H9 (cell line): ENCODE measurements at regions not wholly inside any gene's neighbourhood (a gene's known extent, or its start where the extent isn't known, plus 50 kb on each side); places are given as distances from the start of the nearest gene placed in this dataset.
A peak's percentile ranks its signal among the peaks of the same experiment; 100 is the strongest.

Source experiments
- DNase-seq: peaks from one replicate; pipeline ENCODE4 v3.0.0-alpha.2; 2017
- H2AFZ ChIP-seq: one replicate; pipeline ENCODE4 v1.6.1; 2013; ENCODE audit warnings: mild to moderate bottlenecking, low read length, control low read depth, moderate library complexity
- H2AK5ac ChIP-seq: 2 replicates; pipeline ENCODE4 v1.6.1; 2013; ENCODE audit warnings: low read length, control low read depth, mixed read lengths; ENCODE audit not compliant: insufficient read length
- H2BK120ac ChIP-seq: one replicate; pipeline ENCODE4 v1.6.1; 2013; ENCODE audit warnings: low read depth, mild to moderate bottlenecking, low read length, control low read depth, inconsistent platforms; ENCODE audit not compliant: poor library complexity, severe bottlenecking
- H2BK12ac ChIP-seq: 2 replicates; pipeline ENCODE4 v1.6.1; 2013; ENCODE audit warnings: low read length, control low read depth, mixed read lengths, low read depth; ENCODE audit not compliant: insufficient read length
- H2BK15ac ChIP-seq: 2 replicates; pipeline ENCODE4 v1.6.1; 2013; ENCODE audit warnings: low read depth, low read length, control low read depth
- H2BK20ac ChIP-seq: one replicate; pipeline ENCODE4 v1.6.1; 2013; ENCODE audit warnings: low read depth, mild to moderate bottlenecking, low read length, control low read depth, inconsistent platforms; ENCODE audit not compliant: poor library complexity, severe bottlenecking
- H2BK5ac ChIP-seq: 2 replicates; pipeline ENCODE4 v1.6.1; 2013; ENCODE audit warnings: low read length, control low read depth, mixed read lengths; ENCODE audit not compliant: insufficient read length
- H3K14ac ChIP-seq: 2 replicates; pipeline ENCODE4 v1.6.1; 2013; ENCODE audit warnings: low read length, control low read depth; ENCODE audit not compliant: insufficient read depth
- H3K18ac ChIP-seq: 2 replicates; pipeline ENCODE4 v1.6.1; 2013; ENCODE audit warnings: low read depth, mild to moderate bottlenecking, mixed read lengths, low read length, control low read depth; ENCODE audit not compliant: insufficient read length
- H3K23ac ChIP-seq: 2 replicates; pipeline ENCODE4 v1.6.1; 2013; ENCODE audit warnings: low read length, control low read depth, mixed read lengths, low read depth; ENCODE audit not compliant: insufficient read length
- H3K23me2 ChIP-seq: 2 replicates; pipeline ENCODE4 v1.6.1; 2013; ENCODE audit warnings: low read depth, mild to moderate bottlenecking, mixed read lengths, low read length, control low read depth; ENCODE audit not compliant: insufficient read length, poor library complexity, severe bottlenecking
- H3K27ac ChIP-seq: 2 replicates; pipeline ENCODE4 v1.5.1; 2013; ENCODE audit warnings: low read length, control low read depth, mixed read lengths, low read depth; ENCODE audit not compliant: insufficient read length
- H3K27me3 ChIP-seq: 2 replicates; pipeline ENCODE4 v1.6.1; 2013; ENCODE audit warnings: low read length, control low read depth, inconsistent platforms; ENCODE audit not compliant: insufficient read depth
- H3K4ac ChIP-seq: 2 replicates; pipeline ENCODE4 v1.6.1; 2013; ENCODE audit warnings: low read depth, mild to moderate bottlenecking, control low read depth, inconsistent platforms, low read length, moderate library complexity
- H3K4me1 ChIP-seq: 2 replicates; pipeline ENCODE4 v1.6.1; 2013; ENCODE audit warnings: low read length, control low read depth, inconsistent platforms; ENCODE audit not compliant: insufficient read depth
- H3K4me2 ChIP-seq: 2 replicates; pipeline ENCODE4 v1.6.1; 2013; ENCODE audit warnings: low read length, control low read depth, mixed read lengths; ENCODE audit not compliant: insufficient read length, insufficient read depth
- H3K56ac ChIP-seq: 2 replicates; pipeline ENCODE4 v1.6.1; 2013; ENCODE audit warnings: low read depth, mild to moderate bottlenecking, mixed read lengths, low read length, control low read depth; ENCODE audit not compliant: insufficient read length
- H3K79me1 ChIP-seq: 2 replicates; pipeline ENCODE4 v1.6.1; 2013; ENCODE audit warnings: low read depth, mild to moderate bottlenecking, moderate library complexity, low read length, control low read depth, inconsistent platforms; ENCODE audit not compliant: insufficient read depth, poor library complexity, severe bottlenecking
- H3K79me2 ChIP-seq: 2 replicates; pipeline ENCODE4 v1.6.1; 2013; ENCODE audit warnings: low read length, control low read depth, inconsistent platforms; ENCODE audit not compliant: insufficient read depth
- H3K9ac ChIP-seq: 2 replicates; pipeline ENCODE4 v1.6.1; 2013; ENCODE audit warnings: low read length, control low read depth, mixed read lengths; ENCODE audit not compliant: insufficient read length; ENCODE audit errors: extremely low read depth
- H3K9me3 ChIP-seq: one replicate; pipeline ENCODE4 v1.6.1; 2013; ENCODE audit warnings: low read depth, low read length, inconsistent platforms; ENCODE audit not compliant: control insufficient read depth
- H3T11ph ChIP-seq: one replicate; pipeline ENCODE4 v1.6.1; 2013; ENCODE audit warnings: mild to moderate bottlenecking, low read length, control low read depth, inconsistent platforms
- H4K20me1 ChIP-seq: one replicate; pipeline ENCODE4 v1.6.1; 2013; ENCODE audit not compliant: control insufficient read depth, insufficient read length, insufficient read depth
- H4K5ac ChIP-seq: 2 replicates; pipeline ENCODE4 v1.6.1; 2013; ENCODE audit warnings: low read depth, mild to moderate bottlenecking, mixed read lengths, low read length, control low read depth; ENCODE audit not compliant: insufficient read length
- H4K8ac ChIP-seq: replicated peaks from 2 replicates; pipeline ENCODE4 v1.6.1; 2013; ENCODE audit warnings: low read length, control low read depth, mixed read lengths, low read depth; ENCODE audit not compliant: insufficient read length
- H4K91ac ChIP-seq: 2 replicates; pipeline ENCODE4 v1.6.1; 2013; ENCODE audit warnings: low read depth, mild to moderate bottlenecking, moderate library complexity, mixed read lengths, low read length, control low read depth; ENCODE audit not compliant: insufficient read length
- H3K27ac Mint-ChIP-seq, 3 experiments: 2 replicates in 2 of 3; 3 replicates in 1 of 3; pipeline ENCODE4 v1.8.0; 2020 to 2021; ENCODE audit warnings: mixed read lengths in 3 of 3, mild to moderate bottlenecking in 1 of 3, moderate library complexity in 1 of 3
- H3K27me3 Mint-ChIP-seq: 2 replicates; pipeline ENCODE4 v1.8.0; 2021; ENCODE audit warnings: low read depth, mild to moderate bottlenecking, moderate library complexity, mixed read lengths
- H3K36me3 Mint-ChIP-seq, 3 experiments: 2 replicates in 2 of 3; 3 replicates in 1 of 3; pipeline ENCODE4 v1.8.0; 2020 to 2021; ENCODE audit warnings: low read depth in 3 of 3, mixed read lengths in 3 of 3; ENCODE audit not compliant: insufficient read depth in 1 of 3
- H3K4me1 Mint-ChIP-seq, 2 experiments: 2 replicates each; pipeline ENCODE4 v1.8.0; 2020; ENCODE audit warnings: mixed read lengths in 2 of 2
- H3K4me3 Mint-ChIP-seq, 2 experiments: 2 replicates in 1 of 2; 3 replicates in 1 of 2; pipeline ENCODE4 v1.8.0; 2020 to 2021; ENCODE audit warnings: mild to moderate bottlenecking in 2 of 2, mixed read lengths in 2 of 2, moderate library complexity in 1 of 2
- H3K9me3 Mint-ChIP-seq, 2 experiments: 2 replicates in 1 of 2; 3 replicates in 1 of 2; pipeline ENCODE4 v1.8.0; 2020; ENCODE audit warnings: mild to moderate bottlenecking in 2 of 2, mixed read lengths in 2 of 2, moderate library complexity in 1 of 2
- TF ChIP-seq, protein P1 (sequence below): fragments of 200-600 bp; sonication (generic); conservative IDR thresholded peaks from 3 replicates; pipeline ENCODE4 v1.8.0; 2021; ENCODE audit warnings: antibody characterized with exemption, mild to moderate bottlenecking

DNA sequence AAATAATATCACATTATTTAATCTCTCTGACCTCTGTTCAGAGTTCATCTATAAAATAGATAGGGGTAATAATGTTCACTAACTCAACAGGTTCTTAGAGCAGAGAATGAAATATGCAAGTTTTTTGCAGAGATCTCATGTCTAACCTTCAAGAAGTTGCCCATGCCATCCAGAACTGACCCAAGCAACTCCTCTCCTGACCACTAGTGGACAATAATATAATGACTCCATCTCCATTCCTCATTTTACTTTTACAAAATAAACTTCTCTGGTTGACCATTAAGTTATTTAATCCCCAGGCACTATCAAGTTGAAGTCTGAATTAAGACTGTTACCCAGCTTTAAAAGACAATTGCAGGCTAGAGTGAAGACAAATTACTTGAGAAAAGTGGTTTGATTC lies 382.6 kb downstream of the KCNA4 start:
- H3K18ac ChIP-seq = no peak overlapping the region
- no peak overlapping the region for H3K56ac ChIP-seq
- H2AFZ ChIP-seq = no peak overlapping the region
- no peaks in the 10 kb centered on the region for H3K9me3 ChIP-seq
- no peak overlapping the region for H3K14ac ChIP-seq
- H2BK20ac ChIP-seq = no peak overlapping the region
- no peaks in the 10 kb centered on the region for H3K9me3 Mint-ChIP-seq
- H3K27me3 ChIP-seq = no peaks in the 10 kb centered on the region
- H2AK5ac ChIP-seq = no peak overlapping the region
- H3K4me2 ChIP-seq = no peak overlapping the region
- no peak overlapping the region for H4K5ac ChIP-seq
- no peak overlapping the region for H3K27ac ChIP-seq
- no peak for DNase-seq
- H2BK5ac ChIP-seq = no peak overlapping the region
- no peak overlapping the region for H3K9ac ChIP-seq
- no peak overlapping the region for H3K27ac Mint-ChIP-seq
- no peak overlapping the region for H3T11ph ChIP-seq
- TF ChIP-seq, protein P1, sequence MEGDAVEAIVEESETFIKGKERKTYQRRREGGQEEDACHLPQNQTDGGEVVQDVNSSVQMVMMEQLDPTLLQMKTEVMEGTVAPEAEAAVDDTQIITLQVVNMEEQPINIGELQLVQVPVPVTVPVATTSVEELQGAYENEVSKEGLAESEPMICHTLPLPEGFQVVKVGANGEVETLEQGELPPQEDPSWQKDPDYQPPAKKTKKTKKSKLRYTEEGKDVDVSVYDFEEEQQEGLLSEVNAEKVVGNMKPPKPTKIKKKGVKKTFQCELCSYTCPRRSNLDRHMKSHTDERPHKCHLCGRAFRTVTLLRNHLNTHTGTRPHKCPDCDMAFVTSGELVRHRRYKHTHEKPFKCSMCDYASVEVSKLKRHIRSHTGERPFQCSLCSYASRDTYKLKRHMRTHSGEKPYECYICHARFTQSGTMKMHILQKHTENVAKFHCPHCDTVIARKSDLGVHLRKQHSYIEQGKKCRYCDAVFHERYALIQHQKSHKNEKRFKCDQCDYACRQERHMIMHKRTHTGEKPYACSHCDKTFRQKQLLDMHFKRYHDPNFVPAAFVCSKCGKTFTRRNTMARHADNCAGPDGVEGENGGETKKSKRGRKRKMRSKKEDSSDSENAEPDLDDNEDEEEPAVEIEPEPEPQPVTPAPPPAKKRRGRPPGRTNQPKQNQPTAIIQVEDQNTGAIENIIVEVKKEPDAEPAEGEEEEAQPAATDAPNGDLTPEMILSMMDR = peak; percentile 54
- H2BK15ac ChIP-seq = no peak overlapping the region
- H3K36me3 Mint-ChIP-seq = no peaks in the 10 kb centered on the region
- H3K79me1 ChIP-seq = no peaks in the 10 kb centered on the region
- H3K79me2 ChIP-seq = no peaks in the 10 kb centered on the region
- H3K4me3 Mint-ChIP-seq = no peak overlapping the region
- peaks cover 0 to 3% of the 10 kb centered on the region in 2 experiments; a peak in 1 of 4 replicates for H3K4me1 Mint-ChIP-seq
- no peak overlapping the region for H4K8ac ChIP-seq
- peaks cover 3% of the 10 kb centered on the region for H3K23me2 ChIP-seq
- no peaks in the 10 kb centered on the region for H3K4me1 ChIP-seq
- H4K91ac ChIP-seq = no peak overlapping the region
- H3K27me3 Mint-ChIP-seq = peaks cover 5% of the 10 kb centered on the region
- H2BK120ac ChIP-seq = no peak overlapping the region
- no peak overlapping the region for H3K23ac ChIP-seq
- H4K20me1 ChIP-seq = no peaks in the 10 kb centered on the region
- H3K4ac ChIP-seq = no peak overlapping the region
- H2BK12ac ChIP-seq = no peak overlapping the region
